Left lung (tissue), 4 donors: ENCODE measurements at regions not wholly inside any gene's neighbourhood (a gene's known extent, or its start where the extent isn't known, plus 50 kb on each side); places are given as distances from the start of the nearest gene placed in this dataset.
A peak's percentile ranks its signal among the peaks of the same experiment; 100 is the strongest.

Experiments
- ATAC-seq: fragments of 200-7000 bp; cut with Tn5 transposase; one replicate; pipeline ENCODE4 v1.9.1; 2020; ENCODE audit warnings: moderate library complexity
- DNase-seq, 4 donors: peaks; one replicate each; pipeline ENCODE4 v3.0.0-alpha.2; 2013 to 2020
- H3K27ac ChIP-seq, 2 donors: fragments of 200-600 bp; sonication (generic) in 1 of 2; one replicate each; pipeline versions ENCODE4 v1.5.0 to v1.8.0; 2020 to 2021
- H3K27me3 ChIP-seq, 2 donors: fragments of 200-600 bp; sonication (generic) in 1 of 2; one replicate each; pipeline versions ENCODE4 v1.5.0 to v1.8.0; 2020 to 2021
- H3K36me3 ChIP-seq, 2 donors: fragments of 200-600 bp; sonication (generic) in 1 of 2; one replicate each; pipeline versions ENCODE4 v1.5.0 to v1.8.0; 2020 to 2021
- H3K4me1 ChIP-seq, 2 donors: fragments of 200-600 bp; one replicate each; pipeline ENCODE4 v1.8.0; 2021
- H3K4me3 ChIP-seq, 2 donors: fragments of 200-600 bp; sonication (generic) in 1 of 2; one replicate each; pipeline versions ENCODE4 v1.5.0 to v1.8.0; 2020 to 2021; ENCODE audit warnings: mild to moderate bottlenecking in 1 of 2
- H3K9me3 ChIP-seq, 2 donors: fragments of 200-600 bp; sonication (generic) in 1 of 2; one replicate each; pipeline versions ENCODE4 v1.5.0 to v1.8.0; 2020 to 2021
- CTCF ChIP-seq, 2 donors: fragments of 200-600 bp; sonication (generic) in 1 of 2; IDR thresholded peaks; one replicate each; pipeline versions ENCODE4 v1.5.0 to v1.8.0; 2021; ENCODE audit warnings: antibody characterized with exemption in 2 of 2
- intact Hi-C, 2 donors: fragments of 100-400 bp; cut with DNase I; formaldehyde crosslinking; loops; one replicate each; pipeline versions ENCODE4 v1.11.2 to v1.14.2; 2022
- donor health status: DM: no; HTN: yes; CAD: no.
- donor health status: DM: no; HTN: no; CAD: no.

GRCh38 chr12:16458521-16459078, 111.2 kb downstream of the MGST1 start:
- ATAC-seq (no peak), DNase-seq (no peak)
- intact Hi-C loops: no loop called here
- Histone ChIP-seq H3K27me3 (no peaks in the 10 kb centered on the region), H3K4me1 (no peaks in the 10 kb centered on the region), H3K27ac (no peak overlapping the region), H3K36me3 (no peaks in the 10 kb centered on the region), H3K4me3 (no peak overlapping the region), H3K9me3 (no peaks in the 10 kb centered on the region)
- TF ChIP-seq CTCF (IDR thresholded peaks at IDR 0.05): no peak

GRCh38 chr12:16467272-16467671, 119.8 kb downstream of the MGST1 start:
- ATAC-seq (no peak), DNase-seq (no peak)
- no peak overlapping the region for H3K27ac ChIP-seq
- no peaks in the 10 kb centered on the region for H3K36me3 ChIP-seq
- no peaks in the 10 kb centered on the region for H3K27me3 ChIP-seq
- no peak for TF ChIP-seq CTCF (IDR thresholded peaks at IDR 0.05)
- H3K4me1 ChIP-seq: no peaks in the 10 kb centered on the region
- H3K4me3 ChIP-seq: no peak overlapping the region
- H3K9me3 ChIP-seq: no peaks in the 10 kb centered on the region
- intact Hi-C loops: no loop called here

- Histone ChIP-seq H3K27ac (peak overlapping the region; percentile 4 to 57), H3K27me3 (no peaks in the 10 kb centered on the region), H3K9me3 (no peaks in the 10 kb centered on the region), H3K4me3 (no peak overlapping the region), H3K36me3 (no peaks in the 10 kb centered on the region), H3K4me1 (peaks cover 0 to 4% of the 10 kb centered on the region in 2 donors)
- intact Hi-C loops: no loop called here
- peak; percentile 10 for ATAC-seq
- DNase-seq: no peak
- TF ChIP-seq CTCF (IDR thresholded peaks at IDR 0.05): no peak
These were observed 125.2 kb downstream of the MGST1 start for GRCh38 chr12:16472631-16473030.

- H3K36me3 ChIP-seq: no peaks in the 10 kb centered on the region
These were observed 126.3 kb downstream of the MGST1 start for GRCh38 chr12:16473610-16474326.

More at GRCh38 chr12:16473610-16474326, 126.3 kb downstream of the MGST1 start:
- TF ChIP-seq CTCF (IDR thresholded peaks at IDR 0.05): no peak
- DNase-seq: peak in 1 of 4 donors; percentile 6
- peak; percentile 64 for ATAC-seq
- H3K4me1 ChIP-seq: peaks cover 0 to 4% of the 10 kb centered on the region in 2 donors
- no peaks in the 10 kb centered on the region for H3K9me3 ChIP-seq
- intact Hi-C loops: no loop called here
- H3K27me3 ChIP-seq: no peaks in the 10 kb centered on the region
- no peak overlapping the region for H3K4me3 ChIP-seq
- H3K27ac ChIP-seq: peak overlapping the region; percentile 4 to 63
